ENCODE measurements at regions not wholly inside any gene's neighbourhood (a gene's known extent, or its start where the extent isn't known, plus 50 kb on each side); places are given as distances from the start of the nearest gene placed in this dataset.
"Not testable (repeated sequence)": the region's sequence is repeated elsewhere in the genome, so short reads cannot be mapped to it uniquely, and the experiment has no call there.

- Histone ChIP-seq H3K79me2 (ENCODE audit: low read depth) (no peaks in the 10 kb centered on the region), H3K36me3 (ENCODE audit: low read depth) (no peaks in the 10 kb centered on the region), H3K4me2 (no peak overlapping the region), H3F3A (ENCODE audit: insufficient read depth, low read depth) (no peaks in the 10 kb centered on the region), H3K27me3 (ENCODE audit: insufficient read depth, low read depth) (no peaks in the 10 kb centered on the region), H2AFZ (no peak overlapping the region), H4K20me1 (ENCODE audit: insufficient read depth) (no peaks in the 10 kb centered on the region), H3K4me1 (replicated peaks; ENCODE audit: insufficient read depth) (no peaks in the 10 kb centered on the region; the same call in 1 of the 2 replicates), H3K27ac (no peak overlapping the region), H3K4me3 (no peak overlapping the region), H3K9me3 (ENCODE audit: insufficient read depth, low read depth) (no peaks in the 10 kb centered on the region; the same call in 1 of the 2 replicates), H3K9me2 (ENCODE audit: insufficient read depth) (no peaks in the 10 kb centered on the region)
- intact Hi-C loops (cut with micrococcal nuclease; ENCODE audit: unreplicated experiment) = no loop called here
- POLR2A ChIA-PET (ENCODE audit: unreplicated experiment) = interaction anchor here (0.6 to 0.7 kb wide), 2 partner anchors 25 to 233 kb away, joined by 4 to 7 read pairs; no protein-coding TSS in a partner anchor
- CTCF ChIA-PET = interaction anchor here (0.6 kb wide), 1 partner anchor 169 kb away, joined by 3 read pairs; no protein-coding TSS in a partner anchor
- no TSS peak for BruUV-seq (replicated peaks)
- TF ChIP-seq CTCF (conservative IDR thresholded peaks at IDR 0.05) (no peak), EZH2 (IDR thresholded peaks at IDR 0.05; ENCODE audit: low read depth) (no peak)
- no peak for DNase-seq
Measured at GRCh38 chr5:56375011-56375410, 141.9 kb upstream of the ANKRD55 start.

- POLR2A ChIA-PET (ENCODE audit: unreplicated experiment); H3K9me3 ChIP-seq (ENCODE audit: insufficient read depth, low read depth); H3K36me3 ChIP-seq (ENCODE audit: low read depth); H2AFZ ChIP-seq; H3K27me3 ChIP-seq (ENCODE audit: insufficient read depth, low read depth); H3K4me1 ChIP-seq (replicated peaks; ENCODE audit: insufficient read depth); H3K79me2 ChIP-seq (ENCODE audit: low read depth); H4K20me1 ChIP-seq (ENCODE audit: insufficient read depth); intact Hi-C loops (cut with micrococcal nuclease; ENCODE audit: unreplicated experiment); H3K4me3 ChIP-seq; H3F3A ChIP-seq (ENCODE audit: insufficient read depth, low read depth); H3K4me2 ChIP-seq; H3K27ac ChIP-seq; CTCF ChIA-PET; DNase-seq; BruUV-seq (replicated peaks); H3K9me2 ChIP-seq (ENCODE audit: insufficient read depth): not testable (repeated sequence)
Measured at GRCh38 chr5:56372491-56372890, 139.4 kb upstream of the ANKRD55 start.

GRCh38 chr5:56369361-56369811 is 136.3 kb upstream of the ANKRD55 start:
- CTCF ChIA-PET = no interaction called here
- no peaks in the 10 kb centered on the region for H3K27me3 ChIP-seq (ENCODE audit: insufficient read depth, low read depth)
- no peaks in the 10 kb centered on the region for H3K36me3 ChIP-seq (ENCODE audit: low read depth)
- no peaks in the 10 kb centered on the region for H3K79me2 ChIP-seq (ENCODE audit: low read depth)
- POLR2A ChIA-PET (ENCODE audit: unreplicated experiment) = no interaction called here
- no peak overlapping the region for H2AFZ ChIP-seq
- no peak overlapping the region for H3K4me2 ChIP-seq
- no peak for DNase-seq
- H3K9me3 ChIP-seq (ENCODE audit: insufficient read depth, low read depth) = no peaks in the 10 kb centered on the region
- TF ChIP-seq CTCF (conservative IDR thresholded peaks at IDR 0.05) (no peak), EZH2 (IDR thresholded peaks at IDR 0.05; ENCODE audit: low read depth) (no peak)
- BruUV-seq (replicated peaks) = no TSS peak
- intact Hi-C loops (cut with micrococcal nuclease; ENCODE audit: unreplicated experiment) = no loop called here
- no peak overlapping the region for H3K4me3 ChIP-seq
- H3K9me2 ChIP-seq (ENCODE audit: insufficient read depth) = no peaks in the 10 kb centered on the region
- H3K4me1 ChIP-seq (replicated peaks; ENCODE audit: insufficient read depth) = no peaks in the 10 kb centered on the region; the same call in 1 of the 2 replicates
- no peak overlapping the region for H3K27ac ChIP-seq
- H4K20me1 ChIP-seq (ENCODE audit: insufficient read depth) = no peaks in the 10 kb centered on the region
- H3F3A ChIP-seq (ENCODE audit: insufficient read depth, low read depth) = no peaks in the 10 kb centered on the region

GRCh38 chr5:56367748-56368147 is 134.6 kb upstream of the ANKRD55 start:
- Histone ChIP-seq H3K4me2 (no peak overlapping the region), H3K79me2 (ENCODE audit: low read depth) (no peaks in the 10 kb centered on the region), H3K27ac (no peak overlapping the region), H3K9me2 (ENCODE audit: insufficient read depth) (no peaks in the 10 kb centered on the region), H2AFZ (no peak overlapping the region), H3F3A (ENCODE audit: insufficient read depth, low read depth) (no peaks in the 10 kb centered on the region), H3K4me1 (replicated peaks; ENCODE audit: insufficient read depth) (no peaks in the 10 kb centered on the region), H3K36me3 (ENCODE audit: low read depth) (no peaks in the 10 kb centered on the region), H4K20me1 (ENCODE audit: insufficient read depth) (no peaks in the 10 kb centered on the region), H3K4me3 (no peak overlapping the region), H3K27me3 (ENCODE audit: insufficient read depth, low read depth) (no peaks in the 10 kb centered on the region), H3K9me3 (ENCODE audit: insufficient read depth, low read depth) (no peaks in the 10 kb centered on the region)
- DNase-seq = no peak
- CTCF ChIA-PET = no interaction called here
- BruUV-seq (replicated peaks) = no TSS peak
- no peak for TF ChIP-seq CTCF (conservative IDR thresholded peaks at IDR 0.05)
- TF ChIP-seq EZH2 (IDR thresholded peaks at IDR 0.05; ENCODE audit: low read depth) = no peak
- intact Hi-C loops (cut with micrococcal nuclease; ENCODE audit: unreplicated experiment) = no loop called here
- POLR2A ChIA-PET (ENCODE audit: unreplicated experiment) = no interaction called here

All from PC-9 (cell line).